NCI-H2227 treated with DMSO at 0.1 percent for 48 hours (cell line): ENCODE measurements at regions not wholly inside any gene's neighbourhood (a gene's known extent, or its start where the extent isn't known, plus 50 kb on each side); places are given as distances from the start of the nearest gene placed in this dataset.

Experiments used
- DNase-seq: peaks from one replicate; lab custom pipeline; 2025; lab: John Stamatoyannopoulos, UW

DNA sequence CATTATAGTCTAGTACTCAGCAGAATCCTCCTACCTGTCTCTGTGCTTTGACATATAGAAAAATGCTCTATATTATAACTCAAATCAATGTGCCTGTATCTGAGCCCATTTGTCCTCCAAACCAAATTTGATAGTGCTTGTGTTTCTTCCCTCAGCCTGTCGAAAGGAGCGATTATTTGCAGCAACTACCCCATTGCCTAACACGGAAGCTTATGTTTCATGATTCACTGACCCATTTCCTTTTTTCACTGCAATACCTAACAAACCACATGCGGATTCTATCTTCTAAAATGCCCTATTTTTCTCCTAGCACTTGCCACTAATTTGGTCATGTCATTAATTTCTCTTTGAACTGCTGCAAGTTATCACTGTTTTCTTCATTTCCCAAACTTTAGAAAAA lies 1220.6 kb upstream of the CADM2 start:
- no peak for DNase-seq

GRCh38 chr3:83740504-83740903 lies 1218.3 kb upstream of the CADM2 start:
- no peak for DNase-seq

DNA sequence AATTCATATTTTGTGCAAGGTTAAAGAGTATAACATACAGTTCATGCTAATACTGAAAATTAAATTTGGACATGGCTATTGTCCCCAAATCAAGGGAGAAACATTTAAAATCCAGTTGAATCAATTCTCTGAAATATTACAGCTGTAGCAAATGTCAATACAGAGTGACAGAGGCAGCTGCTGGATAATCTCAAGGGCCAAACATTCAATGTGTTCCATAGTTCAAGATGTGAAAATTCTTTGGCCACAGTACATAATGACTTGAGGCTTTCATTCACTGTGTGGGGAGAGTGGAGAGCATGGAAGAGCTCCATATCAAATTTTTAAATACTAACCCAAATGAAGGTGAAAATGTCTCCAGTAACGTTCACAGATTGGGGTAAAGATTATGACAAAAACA lies 1192.8 kb upstream of the CADM2 start:
- DNase-seq = no peak

GRCh38 chr3:83769791-83770663 lies 1188.8 kb upstream of the CADM2 start:
- DNase-seq = no peak

DNA sequence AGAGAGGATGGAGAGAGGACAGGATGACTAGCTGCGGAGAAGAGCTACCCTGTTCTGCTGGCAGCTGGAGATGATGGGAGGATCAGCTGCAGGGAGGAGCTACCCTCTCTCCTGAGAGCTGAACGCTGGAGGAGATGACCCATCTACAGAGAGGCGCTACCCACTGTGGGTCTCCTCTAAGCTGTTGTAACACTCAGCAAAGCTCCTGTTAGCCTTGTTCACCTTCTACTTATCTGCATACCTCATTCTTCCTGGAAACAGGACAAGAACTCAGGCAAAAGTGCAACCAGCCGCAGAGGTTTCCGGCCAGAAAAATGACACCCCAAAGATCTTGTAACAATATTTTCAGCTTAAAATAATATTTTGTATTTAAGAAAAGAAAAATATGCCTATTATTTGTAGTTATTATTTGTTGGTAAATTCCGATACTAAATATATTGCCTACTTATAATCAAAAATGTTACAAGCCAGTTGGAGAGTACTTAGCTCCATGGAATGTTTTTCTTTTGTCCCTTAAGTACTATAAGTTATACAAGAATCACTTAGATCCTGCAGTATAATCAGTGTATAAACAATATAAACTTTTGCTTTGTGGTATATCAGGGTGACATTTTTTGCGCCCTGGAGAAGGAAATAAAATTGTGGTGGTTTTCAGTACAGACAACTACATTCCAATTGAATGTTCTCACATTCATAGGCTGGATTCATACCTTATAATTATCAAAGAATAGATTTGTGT lies 1188.0 kb upstream of the CADM2 start:
- DNase-seq = no peak

GRCh38 chr3:83802801-83803200 lies 1156.0 kb upstream of the CADM2 start:
- no peak for DNase-seq

DNA sequence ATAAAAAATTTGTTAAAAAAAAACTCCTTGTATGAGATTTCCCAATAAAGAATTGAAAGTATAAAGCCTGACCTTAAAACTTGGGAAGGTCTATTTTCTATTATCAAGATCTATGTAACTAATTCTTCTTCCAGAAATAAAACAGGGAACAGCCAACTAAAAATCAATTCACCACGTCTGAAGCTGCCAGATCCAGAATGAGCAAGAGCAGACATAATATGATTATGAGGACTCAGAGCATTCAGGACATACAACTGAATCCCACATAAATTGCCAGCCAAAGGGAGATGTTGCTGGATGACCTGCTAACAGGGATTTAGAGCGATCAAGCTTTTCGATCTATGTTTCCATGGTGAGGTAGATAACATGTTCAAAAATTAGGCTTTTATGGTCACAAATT lies 1151.3 kb upstream of the CADM2 start:
- no peak for DNase-seq

DNA sequence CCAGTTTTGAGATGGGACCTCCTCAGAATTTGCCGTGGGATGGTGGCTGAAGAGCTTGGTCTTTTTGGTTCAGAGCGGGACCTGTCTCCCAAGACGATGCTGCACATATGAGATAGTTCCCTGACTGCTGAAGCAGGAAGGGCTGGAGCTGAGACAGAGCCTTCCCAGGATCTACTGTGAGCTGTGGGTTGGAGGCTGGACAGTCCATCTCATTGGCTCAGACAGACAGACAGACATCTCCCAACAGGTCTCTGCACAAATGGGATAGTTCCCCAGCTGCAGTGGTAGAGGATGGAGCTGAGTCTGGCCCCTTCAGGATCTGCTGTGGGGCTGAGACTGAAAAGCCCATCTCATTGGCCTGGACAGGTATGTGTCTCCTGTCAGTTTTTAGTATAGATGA lies 1145.6 kb upstream of the CADM2 start:
- DNase-seq = no peak

DNA sequence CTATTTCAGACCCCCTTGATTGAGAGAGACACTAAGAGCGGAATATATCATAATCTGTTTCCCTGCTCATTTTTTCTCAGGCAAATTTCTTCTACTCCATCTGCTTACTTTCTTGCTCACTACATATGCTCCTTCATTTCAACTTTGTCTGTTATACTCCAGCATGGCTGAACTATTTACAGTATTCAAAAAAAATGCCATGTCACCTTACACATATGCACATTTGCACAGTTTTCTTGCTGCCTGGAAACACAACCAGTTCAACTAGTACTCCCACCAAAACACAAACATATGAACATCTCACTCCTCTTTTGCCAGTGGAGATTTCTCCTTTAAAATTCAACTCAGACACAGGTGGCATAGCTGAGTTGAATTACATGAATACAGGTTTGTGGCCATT lies 1142.1 kb upstream of the CADM2 start:
- no peak for DNase-seq

DNA sequence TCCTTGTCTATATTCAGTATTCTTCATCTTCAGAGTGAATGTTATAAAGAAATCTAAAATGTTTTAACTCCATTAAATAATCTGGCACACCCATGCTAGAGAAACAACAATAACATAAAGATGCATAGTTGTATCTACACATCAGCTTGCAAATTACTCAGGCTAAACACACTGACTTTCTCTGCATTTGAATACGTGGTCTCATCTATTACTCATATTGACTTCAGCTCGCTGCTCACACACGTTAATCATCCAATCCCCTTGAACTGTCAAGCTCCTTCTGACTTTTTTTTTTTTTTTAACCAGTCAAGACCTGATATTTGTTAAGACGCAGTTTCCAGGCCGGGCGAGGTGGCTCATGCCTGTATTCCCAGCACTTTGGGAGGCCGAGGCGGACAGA lies 1137.3 kb upstream of the CADM2 start:
- DNase-seq = no peak

DNA sequence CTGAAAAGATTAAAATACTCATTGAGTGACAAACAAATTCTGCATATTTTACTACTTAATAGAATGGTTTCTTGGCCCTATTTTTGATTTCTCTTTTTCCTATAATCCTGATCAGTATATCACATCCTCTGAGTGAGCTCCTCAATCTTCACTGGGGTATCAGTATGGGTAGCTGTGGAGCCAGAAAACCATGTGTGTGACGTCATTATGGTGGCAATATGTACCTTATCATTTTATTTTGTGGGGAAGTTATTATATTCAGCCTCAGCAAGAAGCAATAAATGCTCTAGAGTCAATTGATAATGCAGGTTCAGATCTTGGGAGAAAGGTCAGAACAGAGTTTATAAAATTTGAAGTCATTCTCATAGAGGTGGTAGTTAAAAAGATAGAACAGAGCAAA lies 1135.7 kb upstream of the CADM2 start:
- no peak for DNase-seq

GRCh38 chr3:83835040-83835439 lies 1123.7 kb upstream of the CADM2 start:
- no peak for DNase-seq

GRCh38 chr3:83842511-83842910 lies 1116.3 kb upstream of the CADM2 start:
- DNase-seq = no peak

- no peak for DNase-seq
Measured at GRCh38 chr3:83843716-83844115, 1115.1 kb upstream of the CADM2 start.

DNA sequence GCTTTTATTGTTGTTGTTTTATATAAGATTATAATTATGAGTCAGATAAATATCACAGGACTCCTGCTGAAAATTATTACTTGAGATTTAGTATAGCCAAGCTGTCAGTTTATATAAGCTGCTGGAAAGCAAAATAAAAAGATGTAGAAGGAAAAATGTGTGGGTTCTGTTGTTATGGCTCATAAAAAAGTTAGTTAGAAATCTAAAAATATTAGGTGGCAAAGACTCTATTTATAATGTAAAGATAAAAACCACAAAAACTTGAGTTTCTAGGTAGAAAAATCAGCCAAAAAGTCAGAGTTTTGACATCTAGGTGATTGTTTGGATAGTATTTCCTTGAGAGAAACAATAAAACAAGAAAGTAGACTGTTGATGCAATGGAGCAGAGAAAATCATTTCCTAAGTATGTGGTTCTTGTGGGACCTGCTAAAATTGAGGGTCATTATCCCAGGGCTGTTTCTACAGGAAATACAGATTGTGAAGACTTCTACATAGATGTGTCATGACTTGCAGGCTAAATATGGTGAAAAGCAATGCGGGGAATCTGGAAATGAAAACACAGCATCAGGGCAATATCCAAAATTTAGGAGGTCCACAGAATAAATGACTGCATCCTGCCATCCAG lies 1109.6 kb upstream of the CADM2 start:
- DNase-seq = no peak

- DNase-seq = no peak
Measured at GRCh38 chr3:83863380-83863779, 1095.4 kb upstream of the CADM2 start.

GRCh38 chr3:83868909-83869567 lies 1089.8 kb upstream of the CADM2 start:
- no peak for DNase-seq

- DNase-seq = no peak
Measured at GRCh38 chr3:83873550-83873949, 1085.2 kb upstream of the CADM2 start.

DNA sequence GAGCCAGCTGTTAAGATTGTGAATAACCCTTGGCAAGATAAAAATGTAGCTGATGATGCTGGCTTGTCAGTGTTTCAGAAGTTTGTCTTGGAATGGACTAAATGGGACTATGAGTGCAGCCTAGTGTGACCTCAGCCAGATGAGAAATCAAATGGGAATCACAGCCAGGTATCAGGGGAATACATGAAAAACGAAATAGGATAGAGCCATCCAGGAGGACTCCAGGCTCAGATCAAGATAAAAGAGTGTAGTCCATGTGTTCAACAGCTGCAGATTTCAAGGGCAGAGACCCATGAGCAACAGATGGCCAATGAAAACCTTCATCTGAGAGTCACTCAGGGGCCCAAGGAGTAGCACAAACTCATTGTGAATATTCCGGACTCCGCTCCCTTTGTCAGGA lies 1080.9 kb upstream of the CADM2 start:
- no peak for DNase-seq

GRCh38 chr3:83882701-83883100 lies 1076.1 kb upstream of the CADM2 start:
- no peak for DNase-seq

- no peak for DNase-seq
Measured at GRCh38 chr3:83890039-83890762, 1068.6 kb upstream of the CADM2 start.

GRCh38 chr3:83890763-83891135 lies 1068.0 kb upstream of the CADM2 start:
- DNase-seq = no peak
